H1 (cell line): ENCODE measurements at regions not wholly inside any gene's neighbourhood (a gene's known extent, or its start where the extent isn't known, plus 50 kb on each side); places are given as distances from the start of the nearest gene placed in this dataset.

Experiments
- CTCF ChIA-PET: fragments of 300-600 bp; sonication (Branson Sonifier 250); formaldehyde crosslinking; loops from one replicate; lab custom pipeline; 2021; ENCODE audit not compliant: partially characterized antibody; lab: Charles Lee
- POLR2A ChIA-PET: fragments of 300-600 bp; sonication (Branson Sonifier 250); formaldehyde crosslinking; loops from one replicate; lab custom pipeline; 2021; ENCODE audit warnings: inconsistent platforms; ENCODE audit not compliant: partially characterized antibody; lab: Charles Lee
- DNase-seq, 2 experiments: peaks; one replicate each; pipeline versions ENCODE4 v3.0.0 to v3.0.0-alpha.2; 2010 to 2022; ENCODE audit warnings: low spot score in 2 of 2, low read depth in 1 of 2, mixed read lengths in 1 of 2
- FAIRE-seq: peaks from 2 replicates; lab custom pipeline; 2011; peaks lifted over from hg19 to GRCh38; lab: Jason Lieb, UNC
- H2AFZ ChIP-seq: 2 replicates; pipeline ENCODE4 v1.8.1; 2012; ENCODE audit warnings: low read length, inconsistent platforms
- H2AK5ac ChIP-seq: 2 replicates; pipeline ENCODE4 v1.6.1; 2013; ENCODE audit warnings: low read depth, low read length
- H2BK120ac ChIP-seq: replicated peaks from 2 replicates; pipeline ENCODE3; 2013; ENCODE audit warnings: low read depth, low read length, inconsistent platforms
- H2BK12ac ChIP-seq: 2 replicates; pipeline ENCODE4 v1.6.1; 2013; ENCODE audit warnings: low read depth, low read length
- H2BK15ac ChIP-seq: 2 replicates; pipeline ENCODE4 v1.6.1; 2013; ENCODE audit warnings: low read length
- H2BK20ac ChIP-seq: 2 replicates; pipeline ENCODE4 v1.6.1; 2013; ENCODE audit warnings: low read length
- H2BK5ac ChIP-seq: 2 replicates; pipeline ENCODE4 v1.6.1; 2013; ENCODE audit warnings: low read depth, low read length
- H3K14ac ChIP-seq: 2 replicates; pipeline ENCODE4 v1.6.1; 2013; ENCODE audit warnings: inconsistent platforms; ENCODE audit not compliant: insufficient read length
- H3K18ac ChIP-seq: 2 replicates; pipeline ENCODE4 v1.6.1; 2013; ENCODE audit warnings: low read length; ENCODE audit errors: extremely low read depth
- H3K23ac ChIP-seq: 2 replicates; pipeline ENCODE4 v1.6.1; 2013; ENCODE audit warnings: inconsistent platforms; ENCODE audit not compliant: insufficient read length
- H3K23me2 ChIP-seq: 2 replicates; pipeline ENCODE4 v1.6.1; 2013; ENCODE audit warnings: low read depth, low read length
- H3K27ac ChIP-seq: 2 replicates; pipeline ENCODE4 v1.6.1; 2011; ENCODE audit warnings: low read depth, low read length, inconsistent platforms
- H3K27me3 ChIP-seq, 4 experiments: replicated peaks in 1 of 4; 1 replicate in 1 of 4; 2 replicates in 3 of 4; pipeline versions ENCODE4 v1.6.1 to v1.8.1; 2011 to 2013; ENCODE audit warnings: low read length in 3 of 4, mild to moderate bottlenecking in 3 of 4, inconsistent platforms in 2 of 4, mixed read lengths in 2 of 4, moderate library complexity in 1 of 4; ENCODE audit not compliant: control insufficient read depth in 3 of 4, insufficient read depth in 3 of 4; ENCODE audit errors: extremely low read depth in 1 of 4
- H3K36me3 ChIP-seq, 4 experiments: 2 replicates each; pipeline versions ENCODE4 v1.6.1 to v1.8.1; 2011 to 2013; ENCODE audit warnings: mild to moderate bottlenecking in 4 of 4, low read length in 3 of 4, moderate library complexity in 2 of 4, control low read depth in 1 of 4, inconsistent platforms in 1 of 4; ENCODE audit not compliant: insufficient read depth in 4 of 4, control insufficient read depth in 2 of 4
- H3K4ac ChIP-seq: replicated peaks from 2 replicates; pipeline ENCODE3; 2013; ENCODE audit warnings: low read length, low read depth, mixed read lengths, inconsistent platforms; ENCODE audit not compliant: insufficient read length
- H3K4me1 ChIP-seq, 4 experiments: replicated peaks in 1 of 4; 1 replicate in 1 of 4; 2 replicates in 3 of 4; pipeline versions ENCODE4 v1.6.1 to v1.8.1; 2011 to 2013; ENCODE audit warnings: low read length in 3 of 4, inconsistent platforms in 2 of 4, mixed read lengths in 1 of 4; ENCODE audit not compliant: insufficient read depth in 4 of 4, control insufficient read depth in 3 of 4
- H3K4me2 ChIP-seq, 2 experiments: 2 replicates each; pipeline versions ENCODE4 v1.6.1 to v1.8.1; 2011 to 2013; ENCODE audit warnings: low read depth in 2 of 2, low read length in 2 of 2, control low read depth in 1 of 2, inconsistent platforms in 1 of 2, mild to moderate bottlenecking in 1 of 2; ENCODE audit not compliant: insufficient read depth in 1 of 2
- H3K4me3 ChIP-seq, 4 experiments: fragments of 200-600, 300-600 bp in 1 of 4; sonication (generic), shearing (Covaris generic), sonication (Bioruptor Twin) in 1 of 4; 2 replicates each; pipeline versions ENCODE4 v1.5.1 to v1.8.1; 2011 to 2016; ENCODE audit warnings: low read length in 4 of 4, low read depth in 3 of 4, control low read depth in 2 of 4, inconsistent platforms in 2 of 4, mild to moderate bottlenecking in 2 of 4, mixed read lengths in 1 of 4, moderate library complexity in 1 of 4; ENCODE audit not compliant: insufficient read depth in 2 of 4; ENCODE audit errors: extremely low read depth in 1 of 4
- H3K56ac ChIP-seq: replicated peaks from 2 replicates; pipeline ENCODE3; 2013; ENCODE audit warnings: low read depth, mild to moderate bottlenecking, mixed read lengths, low read length, inconsistent platforms; ENCODE audit not compliant: insufficient read length
- H3K79me1 ChIP-seq: 2 replicates; pipeline ENCODE4 v1.6.1; 2013; ENCODE audit warnings: low read depth, low read length, control low read depth
- H3K79me2 ChIP-seq, 2 experiments: 2 replicates each; pipeline versions ENCODE4 v1.6.1 to v1.8.1; 2012 to 2013; ENCODE audit warnings: low read length in 2 of 2, mild to moderate bottlenecking in 2 of 2, inconsistent platforms in 1 of 2; ENCODE audit not compliant: insufficient read depth in 2 of 2, control insufficient read depth in 1 of 2
- H3K9ac ChIP-seq, 4 experiments: replicated peaks in 1 of 4; 1 replicate in 1 of 4; 2 replicates in 3 of 4; pipeline versions ENCODE4 v1.6.1 to v1.8.1; 2011 to 2013; ENCODE audit warnings: low read depth in 3 of 4, low read length in 3 of 4, control low read depth in 2 of 4, mild to moderate bottlenecking in 2 of 4, moderate library complexity in 2 of 4, inconsistent platforms in 1 of 4; ENCODE audit errors: extremely low read depth in 1 of 4
- H3K9me3 ChIP-seq, 2 experiments: 2 replicates each; pipeline versions ENCODE4 v1.6.1 to v1.8.1; 2012 to 2013; ENCODE audit warnings: mild to moderate bottlenecking in 2 of 2, moderate library complexity in 2 of 2, control low read depth in 1 of 2, inconsistent platforms in 1 of 2, low read depth in 1 of 2, low read length in 1 of 2, mixed read lengths in 1 of 2; ENCODE audit not compliant: insufficient read depth in 2 of 2
- H4K20me1 ChIP-seq, 2 experiments: replicated peaks in 1 of 2; 2 replicates each; pipeline versions ENCODE3 to v1.8.1; 2011 to 2013; ENCODE audit warnings: inconsistent platforms in 2 of 2, low read length in 2 of 2, mild to moderate bottlenecking in 1 of 2; ENCODE audit not compliant: insufficient read depth in 2 of 2, control insufficient read depth in 1 of 2
- H4K5ac ChIP-seq: 2 replicates; pipeline ENCODE4 v1.6.1; 2013; ENCODE audit warnings: low read length, low read depth, mixed read lengths, inconsistent platforms; ENCODE audit not compliant: insufficient read length
- H4K8ac ChIP-seq: 2 replicates; pipeline ENCODE4 v1.8.0; 2013; ENCODE audit warnings: mild to moderate bottlenecking, moderate library complexity, low read length, inconsistent platforms; ENCODE audit not compliant: insufficient read depth; ENCODE audit errors: extremely low read depth
- H4K91ac ChIP-seq: replicated peaks from 2 replicates; pipeline ENCODE3; 2013; ENCODE audit warnings: low read length, mixed read lengths, inconsistent platforms; ENCODE audit not compliant: insufficient read length
- BCL11A ChIP-seq, 2 experiments: IDR thresholded peaks; one replicate each; pipeline ENCODE4 v1.6.1; 2011; ENCODE audit warnings: low read depth in 2 of 2, low read length in 2 of 2, mild to moderate bottlenecking in 2 of 2
- CBX8 ChIP-seq: fragments of 300-800, 300-1000 bp; sonication (generic); IDR thresholded peaks from 2 replicates; pipeline ENCODE4 v1.7.1; 2016; ENCODE audit warnings: low read depth, low read length, borderline replicate concordance
- NANOG ChIP-seq: IDR thresholded peaks from 2 replicates; pipeline ENCODE4 v1.6.1; 2011; ENCODE audit warnings: low read length, low read depth, mild to moderate bottlenecking, inconsistent platforms; ENCODE audit not compliant: insufficient read depth, poor library complexity, severe bottlenecking
- POLR2A ChIP-seq, 2 experiments: IDR thresholded peaks; 1 replicate in 1 of 2; 2 replicates in 1 of 2; pipeline ENCODE4 v1.6.1; 2011; ENCODE audit warnings: low read depth in 2 of 2, low read length in 2 of 2, mild to moderate bottlenecking in 2 of 2; ENCODE audit errors: control extremely low read depth in 1 of 2
- RBBP5 ChIP-seq: IDR thresholded peaks from 2 replicates; pipeline ENCODE4 v1.7.1; 2012; ENCODE audit warnings: low read depth, mild to moderate bottlenecking, inconsistent platforms, low read length, moderate library complexity, borderline replicate concordance
- SP1 ChIP-seq: IDR thresholded peaks from 2 replicates; pipeline ENCODE4 v1.6.1; 2011; ENCODE audit warnings: low read depth, low read length
- USF2 ChIP-seq: IDR thresholded peaks from 2 replicates; pipeline ENCODE4 v1.6.1; 2011; ENCODE audit warnings: low read length, improper control_type of control experiment
- WGBS, 2 experiments: shearing (Covaris generic) in 1 of 2; methylation state at CpG; one replicate each; pipeline versions ENCODE4 v1.1.6 to v1.1.7; 2013 to 2015; ENCODE audit warnings: low lambda C conversion rate in 2 of 2, mixed read lengths in 2 of 2, inconsistent platforms in 1 of 2, low coverage in 1 of 2, missing lambda C conversion rate in 1 of 2; ENCODE audit not compliant: insufficient replicate concordance in 2 of 2, insufficient coverage in 1 of 2, insufficient read length in 1 of 2; ENCODE audit errors: extremely low coverage in 1 of 2, missing lambda C conversion rate in 1 of 2; 5-methylcytosine and 5-hydroxymethylcytosine counted together

GRCh38 chr13:110788778-110789177 is 75.3 kb downstream of the ING1 start:
- Histone ChIP-seq H3K79me1 (no peaks in the 10 kb centered on the region), H3K4me3 (no peak overlapping the region), H3K36me3 (no peaks in the 10 kb centered on the region), H4K5ac (no peak overlapping the region), H2BK120ac (no peak overlapping the region), H2BK15ac (no peak overlapping the region), H2AFZ (no peak overlapping the region), H3K9me3 (peaks cover under 1 to 1% of the 10 kb centered on the region in 2 experiments; a peak in 1 of 4 replicates), H3K4ac (no peak overlapping the region), H3K56ac (no peak overlapping the region), H3K27ac (no peak overlapping the region), H3K23me2 (no peaks in the 10 kb centered on the region), H3K4me2 (no peak overlapping the region), H4K8ac (no peak overlapping the region), H2BK12ac (no peak overlapping the region), H4K20me1 (no peaks in the 10 kb centered on the region), H3K18ac (no peak overlapping the region), H3K27me3 (no peaks in the 10 kb centered on the region), H3K79me2 (no peaks in the 10 kb centered on the region), H3K14ac (no peak overlapping the region), H3K9ac (no peak overlapping the region), H2AK5ac (no peak overlapping the region), H3K23ac (no peak overlapping the region), H2BK5ac (no peak overlapping the region), H4K91ac (no peak overlapping the region), H3K4me1 (no peaks in the 10 kb centered on the region), H2BK20ac (no peak overlapping the region)
- WGBS, 2 experiments = 90% methylated on average over 14 of the region's 14 CpGs; no CpG with 5 or more reads in 1 of the 2 experiments
- ChIA-PET CTCF (no interaction called here), POLR2A (no interaction called here)
- DNase-seq (no peak), FAIRE-seq (no peak)
- no peak for TF ChIP-seq RBBP5
- no peak for TF ChIP-seq BCL11A (IDR thresholded peaks at IDR 0.05; ENCODE audit: low read depth in 2 of 2, low read length in 2 of 2)
- no peak for TF ChIP-seq SP1
- TF ChIP-seq USF2 = no peak
- TF ChIP-seq NANOG = no peak
- TF ChIP-seq POLR2A (IDR thresholded peaks at IDR 0.05; ENCODE audit: control extremely low read depth in 1 of 2, low read depth in 2 of 2, low read length in 2 of 2) = no peak
- no peak for TF ChIP-seq CBX8
